ENCODE measurements at regions not wholly inside any gene's neighbourhood (a gene's known extent, or its start where the extent isn't known, plus 50 kb on each side); places are given as distances from the start of the nearest gene placed in this dataset.

- no peak for TF ChIP-seq CTCF (conservative IDR thresholded peaks at IDR 0.05)
- no peak overlapping the region for H3K27ac ChIP-seq
Observed at GRCh38 chr2:128384956-128385355, 66.3 kb upstream of the HS6ST1 start.

- TF ChIP-seq CTCF (conservative IDR thresholded peaks at IDR 0.05) = no peak
- no peak overlapping the region for H3K27ac ChIP-seq
Observed at GRCh38 chr2:128385365-128385764, 66.7 kb upstream of the HS6ST1 start.

GRCh38 chr2:128386066-128386465 is 67.4 kb upstream of the HS6ST1 start:
- no peak for TF ChIP-seq CTCF (conservative IDR thresholded peaks at IDR 0.05)
- no peak overlapping the region for H3K27ac ChIP-seq

GRCh38 chr2:128388499-128388941 is 69.9 kb upstream of the HS6ST1 start:
- H3K27ac ChIP-seq = no peak overlapping the region
- TF ChIP-seq CTCF (conservative IDR thresholded peaks at IDR 0.05) = no peak

- TF ChIP-seq CTCF (conservative IDR thresholded peaks at IDR 0.05) = no peak
- no peak overlapping the region for H3K27ac ChIP-seq
Observed at GRCh38 chr2:128389388-128390086, 70.9 kb upstream of the HS6ST1 start.

GRCh38 chr2:128390256-128390990 is 71.8 kb upstream of the HS6ST1 start:
- no peak for TF ChIP-seq CTCF (conservative IDR thresholded peaks at IDR 0.05)
- no peak overlapping the region for H3K27ac ChIP-seq

GRCh38 chr2:128390991-128391630 is 72.4 kb upstream of the HS6ST1 start:
- no peak for TF ChIP-seq CTCF (conservative IDR thresholded peaks at IDR 0.05)
- no peak overlapping the region for H3K27ac ChIP-seq

Data from VCaP (cell line).